ENCODE measurements at regions not wholly inside any gene's neighbourhood (a gene's known extent, or its start where the extent isn't known, plus 50 kb on each side); places are given as distances from the start of the nearest gene placed in this dataset.
"Not testable (repeated sequence)": the region's sequence is repeated elsewhere in the genome, so short reads cannot be mapped to it uniquely, and the experiment has no call there.

DNA sequence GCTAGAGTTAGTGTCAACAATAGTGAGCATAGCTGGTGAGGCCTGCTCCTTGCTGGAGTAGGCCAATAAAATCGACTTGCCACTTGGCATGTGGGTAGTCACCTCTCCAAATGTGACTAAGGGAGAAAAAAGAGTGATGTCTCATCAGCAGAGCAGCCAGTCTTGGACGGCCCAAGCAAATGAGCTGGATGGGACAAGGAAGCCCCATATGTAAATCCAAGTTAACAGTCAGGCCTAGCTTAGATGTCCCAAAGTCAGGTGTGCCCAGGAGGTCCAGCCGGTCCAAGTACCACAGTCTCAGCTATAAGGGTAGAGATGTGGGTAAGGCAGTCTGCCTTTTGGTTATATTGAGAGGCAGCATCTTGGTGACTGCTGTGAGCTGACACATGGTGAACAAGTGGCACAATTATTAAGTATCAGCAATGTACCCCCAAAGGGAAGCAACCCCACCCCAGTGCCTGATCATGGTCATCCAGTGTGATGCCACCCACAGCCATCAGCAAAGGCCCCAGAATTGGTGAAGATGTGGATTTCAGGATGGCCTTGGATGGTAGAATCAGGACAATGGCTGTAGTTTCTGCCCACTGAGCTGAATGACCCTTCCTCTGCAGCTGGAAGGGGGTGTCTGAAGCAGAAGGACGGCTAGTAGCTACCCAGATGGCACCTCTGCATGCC lies 83.4 kb downstream of the TNFRSF13B start:
- Mint-ChIP-seq H3K27me3 (peaks cover 0 to 2% of the 10 kb centered on the region in 2 donors), H3K36me3 (no peaks in the 10 kb centered on the region), H3K4me3 (no peak overlapping the region), H3K27ac (no peak overlapping the region), H3K9me3 (no peaks in the 10 kb centered on the region), H3K4me1 (ENCODE audit: low read depth in 2 of 2) (peaks cover 0 to 11% of the 10 kb centered on the region in 2 donors)
- DNase-seq (ENCODE audit: low spot score) (no peak), ATAC-seq (no peak)

DNA sequence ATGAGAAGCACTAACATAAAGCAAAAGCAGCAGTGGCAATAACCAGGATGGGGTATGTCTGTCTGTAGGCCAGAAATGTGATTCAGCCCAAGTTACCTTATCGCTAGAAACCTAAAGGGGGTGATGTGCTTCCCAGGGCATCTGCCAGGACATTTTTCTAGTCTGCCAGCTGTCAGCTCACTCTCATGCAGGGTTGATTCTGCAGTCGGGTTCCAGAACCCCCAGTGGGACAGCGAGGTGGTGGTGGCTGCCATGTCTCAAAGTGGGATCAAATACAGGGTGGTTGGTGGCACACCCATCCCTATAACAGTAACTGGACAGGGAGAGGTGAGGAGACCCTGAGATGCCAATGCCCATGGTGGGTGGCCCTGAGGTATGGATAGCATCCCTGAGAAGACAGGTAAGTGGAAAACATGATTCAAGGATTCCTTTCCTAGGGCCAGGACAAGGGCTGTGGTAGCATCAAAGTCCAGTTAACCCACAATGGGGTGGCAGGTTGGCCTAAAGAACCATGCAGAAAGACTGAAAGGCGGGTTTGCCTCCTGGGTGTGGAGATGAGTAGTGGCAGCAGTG lies 84.3 kb downstream of the TNFRSF13B start:
- H3K27me3 Mint-ChIP-seq: peaks cover 0 to 2% of the 10 kb centered on the region in 2 donors
- H3K4me3 Mint-ChIP-seq: no peak overlapping the region
- no peak for DNase-seq (ENCODE audit: low spot score)
- peaks cover 0 to 11% of the 10 kb centered on the region in 2 donors for H3K4me1 Mint-ChIP-seq (ENCODE audit: low read depth in 2 of 2)
- H3K36me3 Mint-ChIP-seq: no peaks in the 10 kb centered on the region
- no peaks in the 10 kb centered on the region for H3K9me3 Mint-ChIP-seq
- ATAC-seq: no peak
- no peak overlapping the region for H3K27ac Mint-ChIP-seq

DNA sequence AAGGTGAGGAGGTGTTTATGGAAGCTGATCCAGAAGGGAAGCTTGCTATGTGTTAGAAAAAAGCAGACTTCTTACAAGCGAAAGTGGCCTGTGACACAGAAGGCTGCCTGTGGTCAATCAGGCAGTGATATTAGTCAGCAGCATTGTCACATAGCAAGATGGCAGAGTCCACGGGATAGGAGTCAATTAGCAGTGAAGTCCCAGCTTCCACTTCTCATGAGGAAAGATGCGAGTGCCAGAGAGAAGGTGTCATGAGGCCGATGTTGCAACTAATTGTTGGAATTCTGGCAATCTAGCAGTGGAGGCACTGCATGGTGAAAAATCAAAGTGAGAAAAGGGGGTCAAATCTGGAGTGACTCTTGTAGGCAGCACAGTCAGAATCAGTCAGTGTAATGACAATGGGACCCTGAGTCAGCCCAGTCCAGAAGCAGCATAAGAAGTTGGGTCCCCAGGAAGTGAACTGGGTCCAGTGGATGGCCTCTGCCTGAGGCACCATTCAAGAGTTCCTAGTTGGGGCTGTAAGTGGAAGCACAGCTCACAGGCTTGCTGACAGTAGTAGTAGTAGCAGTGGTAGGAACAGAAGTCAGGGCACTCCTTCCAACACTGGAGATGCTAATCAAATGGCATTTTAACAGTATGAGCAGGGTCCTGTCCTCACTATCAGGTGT lies 85.1 kb downstream of the TNFRSF13B start:
- H3K9me3 Mint-ChIP-seq: no peaks in the 10 kb centered on the region
- H3K4me1 Mint-ChIP-seq (ENCODE audit: low read depth in 2 of 2): peaks cover 0 to 11% of the 10 kb centered on the region in 2 donors
- H3K27ac Mint-ChIP-seq: no peak overlapping the region
- DNase-seq (ENCODE audit: low spot score): no peak
- no peaks in the 10 kb centered on the region for H3K36me3 Mint-ChIP-seq
- H3K27me3 Mint-ChIP-seq: peaks cover 0 to 5% of the 10 kb centered on the region in 2 donors
- H3K4me3 Mint-ChIP-seq: no peak overlapping the region
- ATAC-seq: peak in 1 of 2 donors; percentile 72

DNA sequence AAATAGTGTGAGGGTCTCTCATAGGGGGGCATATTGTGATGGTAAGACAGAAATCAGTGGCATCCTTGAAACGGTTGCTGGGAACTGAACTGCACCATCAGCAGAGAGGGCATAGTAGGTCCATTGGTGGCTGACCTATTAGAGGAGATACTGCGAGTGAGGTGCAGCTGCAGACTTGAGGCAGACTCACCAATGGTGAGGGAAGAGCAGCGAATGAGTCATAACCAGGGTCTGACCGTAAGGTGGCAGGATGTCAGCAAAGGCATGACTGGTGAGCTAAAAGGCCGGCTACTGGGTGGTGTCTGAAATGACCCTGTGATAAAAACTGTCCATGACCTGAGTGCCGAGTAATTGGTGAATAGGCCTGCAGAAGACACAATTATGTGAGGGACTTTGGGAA lies 86.7 kb downstream of the TNFRSF13B start:
- not testable (repeated sequence) for H3K4me3 Mint-ChIP-seq; H3K9me3 Mint-ChIP-seq; H3K36me3 Mint-ChIP-seq; H3K27me3 Mint-ChIP-seq; H3K27ac Mint-ChIP-seq; DNase-seq (ENCODE audit: low spot score)
- ATAC-seq: peak in 1 of 2 donors; percentile 28
- H3K4me1 Mint-ChIP-seq (ENCODE audit: low read depth in 2 of 2): peaks cover 0 to 11% of the 10 kb centered on the region in 2 donors

DNA sequence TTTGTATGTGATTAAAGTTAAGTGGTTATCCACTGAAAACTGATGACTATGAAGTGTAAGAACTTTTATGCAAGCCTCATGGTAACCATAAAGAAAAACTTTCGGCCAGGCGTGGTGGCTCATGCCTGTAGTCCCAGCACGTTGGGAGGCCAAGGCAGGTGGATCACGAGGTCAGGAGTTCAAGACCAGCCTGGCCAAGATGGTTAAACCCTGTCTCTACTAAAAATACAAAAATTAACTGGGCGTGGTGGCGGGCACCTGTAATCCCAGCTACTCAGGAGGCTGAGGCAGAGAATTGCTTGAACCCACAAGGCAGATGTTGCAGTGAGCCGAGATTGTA lies 89.0 kb downstream of the TNFRSF13B start:
- DNase-seq (ENCODE audit: low spot score); ATAC-seq; H3K4me3 Mint-ChIP-seq; H3K9me3 Mint-ChIP-seq; H3K27ac Mint-ChIP-seq; H3K36me3 Mint-ChIP-seq; H3K27me3 Mint-ChIP-seq: not testable (repeated sequence)
- peaks cover 0 to 11% of the 10 kb centered on the region in 2 donors for H3K4me1 Mint-ChIP-seq (ENCODE audit: low read depth in 2 of 2)

DNA sequence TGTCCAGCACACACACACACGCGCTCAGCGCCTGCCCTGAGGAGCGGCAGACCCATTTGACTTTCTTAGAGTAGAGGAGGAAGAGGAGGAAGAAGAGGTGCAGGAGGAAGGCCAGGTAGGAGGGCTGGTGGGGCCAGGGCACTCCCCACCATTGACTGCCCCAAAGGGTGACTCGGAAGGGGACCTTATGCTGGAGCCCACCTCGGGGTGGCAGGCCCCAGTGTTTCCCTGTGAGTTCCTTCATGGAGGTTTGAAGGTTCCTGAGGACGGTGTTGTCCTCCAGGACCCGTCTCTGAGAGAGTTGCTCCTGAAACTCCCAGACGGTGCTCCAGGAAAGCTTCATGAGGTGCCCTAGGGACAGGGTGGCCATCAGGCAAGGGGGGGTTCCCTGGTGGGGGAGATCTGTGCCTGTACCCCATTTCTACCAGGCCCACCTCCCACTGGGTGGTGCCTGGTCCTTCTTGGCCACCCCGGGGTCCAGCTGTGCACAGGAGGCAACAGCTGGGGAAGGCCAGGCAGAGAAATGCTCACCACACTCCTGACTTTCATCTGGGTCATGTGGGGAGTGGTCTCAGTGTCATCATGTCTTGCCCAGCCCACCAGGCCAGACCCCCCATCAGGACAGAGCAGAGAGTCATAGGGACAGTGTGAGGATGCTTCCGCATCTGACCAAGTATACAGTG lies 89.5 kb downstream of the TNFRSF13B start:
- Mint-ChIP-seq H3K4me3 (no peak overlapping the region), H3K4me1 (ENCODE audit: low read depth in 2 of 2) (peaks cover 0 to 11% of the 10 kb centered on the region in 2 donors), H3K9me3 (no peaks in the 10 kb centered on the region), H3K36me3 (no peaks in the 10 kb centered on the region), H3K27ac (no peak overlapping the region), H3K27me3 (peaks cover 0 to 4% of the 10 kb centered on the region in 2 donors)
- ATAC-seq (no peak), DNase-seq (ENCODE audit: low spot score) (no peak)

DNA sequence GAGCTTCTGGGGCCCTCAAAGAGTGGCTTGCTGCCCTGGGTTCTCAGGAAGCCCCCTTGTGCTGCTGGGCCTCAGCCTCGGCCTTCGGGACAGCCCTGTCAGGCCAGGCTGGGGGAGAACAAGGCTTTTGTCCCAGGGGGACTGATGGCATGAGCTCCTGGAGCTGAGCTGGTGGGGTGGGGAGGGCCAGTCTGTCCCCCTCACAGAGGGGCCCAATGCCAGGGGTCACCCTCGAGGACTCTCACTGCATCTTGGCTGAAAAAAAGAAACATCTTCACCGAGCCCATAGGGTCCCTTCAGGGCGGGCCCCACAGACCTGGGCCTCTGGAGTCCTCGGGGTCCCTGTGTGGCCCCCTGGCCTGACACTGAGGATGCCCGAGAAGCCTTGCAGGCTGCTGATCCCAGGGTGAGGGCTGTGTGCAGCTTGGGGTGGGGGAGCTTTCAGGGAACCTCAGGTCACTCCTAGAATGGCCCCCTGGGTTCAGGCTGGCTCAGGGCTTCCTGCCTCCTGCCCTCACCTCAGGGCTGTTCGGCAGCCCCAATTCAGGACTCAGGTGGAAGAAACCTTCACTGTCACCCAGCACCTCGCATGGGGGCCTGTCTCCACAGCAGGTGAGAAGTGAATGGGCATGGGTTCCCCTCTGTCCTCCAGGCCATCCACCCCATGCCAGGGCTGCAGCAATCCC lies 90.5 kb downstream of the TNFRSF13B start:
- Mint-ChIP-seq H3K27me3 (peaks cover 0 to 4% of the 10 kb centered on the region in 2 donors), H3K4me3 (no peak overlapping the region), H3K4me1 (ENCODE audit: low read depth in 2 of 2) (peaks cover 0 to 3% of the 10 kb centered on the region in 2 donors), H3K9me3 (no peaks in the 10 kb centered on the region), H3K36me3 (no peaks in the 10 kb centered on the region), H3K27ac (no peak overlapping the region)
- peak in 1 of 2 donors; percentile 8 for ATAC-seq
- DNase-seq (ENCODE audit: low spot score): no peak

DNA sequence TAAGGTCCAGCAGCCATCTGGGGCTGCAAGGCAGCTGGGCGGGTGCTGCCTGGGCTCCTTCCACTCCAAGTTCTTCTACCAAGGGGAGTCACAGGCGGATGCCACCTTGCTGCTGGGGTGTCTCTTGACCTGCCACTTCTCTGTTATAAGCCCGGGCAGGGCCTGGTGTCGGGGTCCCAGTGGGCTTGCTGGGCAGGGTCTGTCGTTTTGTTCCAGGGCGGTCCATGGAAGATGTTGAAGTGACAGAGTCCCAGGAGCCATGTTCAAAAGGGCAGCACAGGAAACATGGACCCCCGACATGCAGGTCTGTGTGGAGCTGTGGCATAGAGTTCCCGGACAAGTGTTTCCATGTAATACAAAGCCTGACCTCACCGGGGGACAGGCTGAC lies 91.1 kb downstream of the TNFRSF13B start:
- ATAC-seq (no peak), DNase-seq (ENCODE audit: low spot score) (no peak)
- Mint-ChIP-seq H3K4me1 (ENCODE audit: low read depth in 2 of 2) (no peaks in the 10 kb centered on the region), H3K27ac (no peak overlapping the region), H3K4me3 (no peak overlapping the region), H3K27me3 (peaks cover 0 to 4% of the 10 kb centered on the region in 2 donors), H3K36me3 (no peaks in the 10 kb centered on the region), H3K9me3 (no peaks in the 10 kb centered on the region)

DNA sequence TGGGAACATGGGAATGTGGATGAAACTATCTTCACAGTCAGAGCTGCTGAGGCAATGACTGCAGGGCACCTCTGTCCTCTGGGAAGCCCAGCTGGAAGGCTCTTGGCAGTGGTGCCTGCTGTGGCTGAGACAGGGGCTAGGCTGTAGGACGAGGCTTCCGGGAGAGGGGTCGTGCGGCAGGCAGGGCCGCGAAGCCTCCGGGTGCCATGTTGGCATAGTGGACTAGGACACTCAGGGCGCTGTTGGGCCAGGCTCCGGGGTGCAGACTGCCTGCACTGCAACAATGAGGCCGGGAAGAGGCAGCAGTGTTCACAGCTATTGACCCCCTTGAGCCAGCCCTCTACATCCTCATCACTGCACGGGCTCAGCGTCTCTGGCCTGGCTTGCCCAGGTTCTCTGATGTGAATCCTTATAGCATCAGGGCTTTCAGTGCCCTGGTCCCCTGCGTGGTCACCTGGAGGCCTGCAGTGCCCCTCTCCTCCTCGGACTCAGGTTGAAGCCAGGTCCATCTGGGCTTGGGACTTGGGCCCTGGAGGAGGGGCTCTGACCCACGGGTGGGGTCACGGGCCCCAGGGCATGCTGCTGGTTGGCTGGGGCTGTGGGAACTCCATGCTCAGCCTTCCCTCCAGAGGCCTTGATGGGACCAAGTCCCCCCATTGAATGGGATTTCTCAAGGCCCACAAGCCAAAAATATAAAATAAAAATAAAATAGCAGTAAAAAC lies 91.6 kb downstream of the TNFRSF13B start:
- H3K4me1 Mint-ChIP-seq (ENCODE audit: low read depth in 2 of 2): no peaks in the 10 kb centered on the region
- peaks cover 0 to 4% of the 10 kb centered on the region in 2 donors for H3K27me3 Mint-ChIP-seq
- H3K4me3 Mint-ChIP-seq: no peak overlapping the region
- DNase-seq (ENCODE audit: low spot score) (no peak), ATAC-seq (no peak)
- H3K27ac Mint-ChIP-seq: no peak overlapping the region
- no peaks in the 10 kb centered on the region for H3K36me3 Mint-ChIP-seq
- H3K9me3 Mint-ChIP-seq: no peaks in the 10 kb centered on the region

DNA sequence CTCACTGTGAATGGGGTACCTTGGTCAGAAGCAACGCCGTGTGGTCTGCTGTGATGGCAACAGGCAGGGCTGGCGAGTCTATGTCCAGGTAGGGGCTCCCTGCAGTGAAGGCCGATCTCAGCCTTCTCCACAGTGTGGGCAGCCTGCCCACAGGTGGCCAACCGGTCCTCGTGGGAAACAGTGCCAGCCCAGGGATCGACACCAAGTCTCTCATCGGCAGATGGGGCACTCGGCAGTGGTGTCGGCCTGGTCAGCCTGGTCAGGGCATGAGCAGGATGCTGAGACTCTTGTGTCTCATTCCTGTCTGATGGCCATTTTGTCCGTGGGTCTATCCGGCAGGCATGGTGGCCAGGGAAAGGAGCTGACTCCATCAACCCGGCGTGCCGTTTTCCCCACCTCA lies 92.2 kb downstream of the TNFRSF13B start:
- Mint-ChIP-seq H3K4me1 (ENCODE audit: low read depth in 2 of 2) (no peaks in the 10 kb centered on the region), H3K4me3 (no peak overlapping the region), H3K9me3 (no peaks in the 10 kb centered on the region), H3K27me3 (peaks cover 0 to 4% of the 10 kb centered on the region in 2 donors), H3K36me3 (no peaks in the 10 kb centered on the region), H3K27ac (no peak overlapping the region)
- ATAC-seq (peak in 1 of 2 donors; percentile 33), DNase-seq (ENCODE audit: low spot score) (no peak)

DNA sequence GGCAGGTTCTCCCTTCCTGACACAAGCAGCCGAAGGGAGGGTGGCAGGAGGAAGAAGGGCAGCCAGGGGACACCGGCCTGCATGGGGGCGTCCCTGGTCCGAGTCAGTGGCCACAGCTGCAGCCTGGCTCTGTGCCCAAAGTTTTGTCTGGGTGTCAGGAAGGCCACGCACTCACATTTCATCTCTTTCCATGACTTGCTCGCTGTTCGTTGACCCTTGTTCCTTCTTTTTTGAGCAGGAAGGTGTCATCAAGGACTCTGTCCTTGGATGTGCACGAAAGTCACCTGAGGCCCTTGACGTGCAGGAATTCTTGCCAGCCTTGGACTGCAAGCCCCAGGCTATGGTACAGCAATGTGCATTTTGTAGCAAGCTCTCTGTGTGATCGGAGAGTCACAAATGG lies 93.3 kb downstream of the TNFRSF13B start:
- H3K36me3 Mint-ChIP-seq: no peaks in the 10 kb centered on the region
- H3K9me3 Mint-ChIP-seq: no peaks in the 10 kb centered on the region

DNA sequence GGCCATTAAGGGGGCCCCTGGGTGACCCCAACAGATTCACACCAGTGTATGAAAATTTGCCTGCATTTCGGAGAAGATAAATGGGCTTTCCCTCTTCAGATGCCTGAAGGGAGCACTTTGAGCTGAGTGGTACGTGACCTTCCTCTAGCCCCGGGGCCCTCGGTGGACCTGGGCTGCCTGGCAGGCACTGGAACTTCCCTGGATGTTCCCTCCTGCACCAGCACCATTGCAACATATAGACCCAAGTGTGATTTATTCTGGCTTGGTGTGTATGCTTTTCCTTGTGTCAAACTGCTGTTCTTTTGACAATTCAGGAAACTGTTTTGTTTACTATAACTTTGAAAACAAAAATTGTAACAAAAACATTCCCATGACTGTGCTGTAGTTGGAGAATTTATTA lies 93.8 kb downstream of the TNFRSF13B start:
- DNase-seq (ENCODE audit: low spot score) (no peak), ATAC-seq (no peak)
- Mint-ChIP-seq H3K27ac (no peak overlapping the region), H3K9me3 (no peaks in the 10 kb centered on the region), H3K27me3 (peaks cover 0 to 4% of the 10 kb centered on the region in 2 donors), H3K36me3 (no peaks in the 10 kb centered on the region), H3K4me3 (no peak overlapping the region), H3K4me1 (ENCODE audit: low read depth in 2 of 2) (no peaks in the 10 kb centered on the region)

More for the DNA sequence above, 93.3 kb downstream of the TNFRSF13B start:
- peaks cover 0 to 4% of the 10 kb centered on the region in 2 donors for H3K27me3 Mint-ChIP-seq
- ATAC-seq (no peak), DNase-seq (ENCODE audit: low spot score) (no peak)
- H3K27ac Mint-ChIP-seq: no peak overlapping the region
- H3K4me3 Mint-ChIP-seq: no peak overlapping the region
- no peaks in the 10 kb centered on the region for H3K4me1 Mint-ChIP-seq (ENCODE audit: low read depth in 2 of 2)

DNA sequence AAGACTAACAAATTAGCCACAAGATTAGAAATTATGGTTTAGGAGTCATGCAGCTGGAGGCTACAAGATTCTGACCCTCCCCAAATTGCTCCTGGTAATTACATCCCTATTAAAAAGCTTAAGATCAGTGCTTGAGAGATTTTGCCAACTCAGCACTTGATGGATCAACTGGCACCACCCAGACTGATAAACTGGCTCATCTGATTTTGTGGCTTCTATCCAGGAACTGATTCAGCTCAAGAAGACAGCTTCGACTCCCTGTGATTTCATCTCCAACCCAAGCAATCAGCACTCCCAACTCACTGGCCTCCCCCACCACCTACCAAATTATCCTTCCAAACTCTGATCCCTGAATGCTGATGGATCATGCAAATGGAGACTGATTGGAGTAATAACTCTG lies 94.8 kb downstream of the TNFRSF13B start:
- H3K9me3 Mint-ChIP-seq: no peaks in the 10 kb centered on the region
- H3K4me1 Mint-ChIP-seq (ENCODE audit: low read depth in 2 of 2): no peaks in the 10 kb centered on the region
- DNase-seq (ENCODE audit: low spot score) (no peak), ATAC-seq (no peak)
- H3K4me3 Mint-ChIP-seq: no peak overlapping the region
- no peak overlapping the region for H3K27ac Mint-ChIP-seq
- H3K27me3 Mint-ChIP-seq: peaks cover 0 to 2% of the 10 kb centered on the region in 2 donors
- no peaks in the 10 kb centered on the region for H3K36me3 Mint-ChIP-seq

Measured in natural killer cell treated with Interleukin-12 subunit alpha and Interleukin-12 subunit beta and Interleukin-15 and Interleukin-18, amount 100 ng/mL, for 72 hours (primary cell).